ENCODE measurements at regions not wholly inside any gene's neighbourhood (a gene's known extent, or its start where the extent isn't known, plus 50 kb on each side); places are given as distances from the start of the nearest gene placed in this dataset.

GRCh38 chr2:117485588-117485987, 328.9 kb upstream of the DDX18 start:
- TF ChIP-seq, protein P1, sequence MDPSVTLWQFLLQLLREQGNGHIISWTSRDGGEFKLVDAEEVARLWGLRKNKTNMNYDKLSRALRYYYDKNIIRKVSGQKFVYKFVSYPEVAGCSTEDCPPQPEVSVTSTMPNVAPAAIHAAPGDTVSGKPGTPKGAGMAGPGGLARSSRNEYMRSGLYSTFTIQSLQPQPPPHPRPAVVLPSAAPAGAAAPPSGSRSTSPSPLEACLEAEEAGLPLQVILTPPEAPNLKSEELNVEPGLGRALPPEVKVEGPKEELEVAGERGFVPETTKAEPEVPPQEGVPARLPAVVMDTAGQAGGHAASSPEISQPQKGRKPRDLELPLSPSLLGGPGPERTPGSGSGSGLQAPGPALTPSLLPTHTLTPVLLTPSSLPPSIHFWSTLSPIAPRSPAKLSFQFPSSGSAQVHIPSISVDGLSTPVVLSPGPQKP (IDR thresholded peaks at IDR 0.05; ENCODE audit: borderline replicate concordance, low read depth, low read length), result no peak
- TF ChIP-seq NFE2L2 (IDR thresholded peaks at IDR 0.05; ENCODE audit: low read depth, low read length) (no peak), MAZ (IDR thresholded peaks at IDR 0.05; ENCODE audit: borderline replicate concordance, low read depth, low read length) (no peak)

More at GRCh38 chr2:117485588-117485987, 328.9 kb upstream of the DDX18 start:
- POLR2A ChIA-PET (ENCODE audit: unreplicated experiment), result no interaction called here
- H3K14ac ChIP-seq (replicated peaks; ENCODE audit: low read depth, low read length), result no peak overlapping the region
- dilution Hi-C loops (cut with HindIII; ENCODE audit: low sequenced_read_pairs, unreplicated experiment) (no loop called here), intact Hi-C loops (cut with micrococcal nuclease) (no loop called here), in situ Hi-C loops (cut with MboI; ENCODE audit: low sequenced_read_pairs) (no loop called here)
- no peak overlapping the region for H4K91ac ChIP-seq (ENCODE audit: insufficient read depth, low read depth, low read length)
- no peak for DNase-seq
- no peak overlapping the region for H2AFZ ChIP-seq (replicated peaks; ENCODE audit: low read length, poor library complexity)
- H3K9me1 ChIP-seq (ENCODE audit: insufficient read depth, low read length), result no peaks in the 10 kb centered on the region
- H3K4me1 ChIP-seq (ENCODE audit: control insufficient read depth, insufficient read depth, low read length), result no peaks in the 10 kb centered on the region
- H3K4ac ChIP-seq (ENCODE audit: low read depth, low read length), result no peak overlapping the region
- no peaks in the 10 kb centered on the region for H3K27me3 ChIP-seq (ENCODE audit: control insufficient read depth, insufficient read depth, low read length)
- no peak overlapping the region for H2BK120ac ChIP-seq (ENCODE audit: low read depth, low read length)
- H4K5ac ChIP-seq (ENCODE audit: low read depth, low read length), result no peak overlapping the region
- no TSS peak for BruUV-seq (replicated peaks)
- no peak for ATAC-seq (ENCODE audit: low read depth)
- H3K4me3 ChIP-seq (ENCODE audit: insufficient read depth, low read depth, low read length), result no peak overlapping the region
- H3K56ac ChIP-seq (ENCODE audit: extremely low read depth, insufficient read depth, low read length), result no peak overlapping the region
- no peaks in the 10 kb centered on the region for H3K79me1 ChIP-seq (ENCODE audit: low read depth in 1 of 2, low read length in 2 of 2)
- H3K9ac ChIP-seq (ENCODE audit: low read depth, low read length), result no peak overlapping the region
- peaks cover 21% of the 10 kb centered on the region for H3K9me3 ChIP-seq (ENCODE audit: control insufficient read depth, insufficient read depth, low read length)
- WGBS, 2 experiments (ENCODE audit: extremely low coverage in 2 of 2, insufficient read length in 1 of 2), result 20% methylated on average over 1 of the region's 3 CpGs; no CpG with 5 or more reads in 1 of the 2 experiments
- no peaks in the 10 kb centered on the region for H4K20me1 ChIP-seq (ENCODE audit: insufficient read depth, low read length)
- CTCF ChIA-PET, result no interaction called here
- H2BK5ac ChIP-seq (ENCODE audit: low read depth, low read length, poor library complexity, severe bottlenecking), result no peak overlapping the region
- no peak overlapping the region for H3K18ac ChIP-seq (ENCODE audit: low read depth, low read length)
- no peaks in the 10 kb centered on the region for H3K36me3 ChIP-seq (ENCODE audit: control insufficient read depth, insufficient read depth, low read length)
- H4K8ac ChIP-seq (ENCODE audit: low read depth in 2 of 2, low read length in 2 of 2), result no peak overlapping the region
- no peak overlapping the region for H2BK15ac ChIP-seq (ENCODE audit: low read depth, low read length)
- H3K4me2 ChIP-seq (ENCODE audit: low read depth, low read length), result no peak overlapping the region
- H3K23ac ChIP-seq (ENCODE audit: low read depth, low read length), result no peak overlapping the region
- no peak overlapping the region for H2BK20ac ChIP-seq (ENCODE audit: low read depth, low read length)
- no peak overlapping the region for H3K27ac ChIP-seq (ENCODE audit: insufficient read depth, low read length)
- no peak overlapping the region for H2AK5ac ChIP-seq (ENCODE audit: low read depth, low read length)
- no peak overlapping the region for H2AK9ac ChIP-seq (replicated peaks; ENCODE audit: low read depth, low read length, poor library complexity)
